ENCODE measurements at regions not wholly inside any gene's neighbourhood (a gene's known extent, or its start where the extent isn't known, plus 50 kb on each side); places are given as distances from the start of the nearest gene placed in this dataset.

- Histone ChIP-seq H3K36me3 (ENCODE audit: control insufficient read depth, insufficient read depth, low read length) (no peaks in the 10 kb centered on the region), H3K23ac (ENCODE audit: low read depth, low read length) (no peak overlapping the region), H3K4me1 (ENCODE audit: control insufficient read depth, insufficient read depth, low read length) (no peaks in the 10 kb centered on the region), H2BK5ac (ENCODE audit: low read depth, low read length, poor library complexity, severe bottlenecking) (no peak overlapping the region), H2AK5ac (ENCODE audit: low read depth, low read length) (no peak overlapping the region), H3K18ac (ENCODE audit: low read depth, low read length) (no peak overlapping the region), H3K9me3 (ENCODE audit: control insufficient read depth, insufficient read depth, low read length) (0 out of 2 replicates have a peak, but pooled peaks cover 1% of the 10 kb centered on the region), H3K14ac (replicated peaks; ENCODE audit: low read depth, low read length) (no peak overlapping the region), H2BK120ac (ENCODE audit: low read depth, low read length) (no peak overlapping the region), H3K56ac (ENCODE audit: extremely low read depth, insufficient read depth, low read length) (no peak overlapping the region), H3K79me1 (ENCODE audit: low read depth in 1 of 2, low read length in 2 of 2) (no peaks in the 10 kb centered on the region), H4K91ac (ENCODE audit: insufficient read depth, low read depth, low read length) (no peak overlapping the region), H3K4me3 (ENCODE audit: insufficient read depth, low read depth, low read length) (no peak overlapping the region), H3K4me2 (ENCODE audit: low read depth, low read length) (no peak overlapping the region), H4K20me1 (ENCODE audit: insufficient read depth, low read length) (no peaks in the 10 kb centered on the region), H3K27ac (ENCODE audit: insufficient read depth, low read length) (no peak overlapping the region), H3K9me1 (ENCODE audit: insufficient read depth, low read length) (no peaks in the 10 kb centered on the region), H3K4ac (ENCODE audit: low read depth, low read length) (no peak overlapping the region), H2BK20ac (ENCODE audit: low read depth, low read length) (no peak overlapping the region), H3K9ac (ENCODE audit: low read depth, low read length) (no peak overlapping the region), H2AK9ac (replicated peaks; ENCODE audit: low read depth, low read length, poor library complexity) (no peak overlapping the region), H2AFZ (replicated peaks; ENCODE audit: low read length, poor library complexity) (no peak overlapping the region), H3K27me3 (ENCODE audit: control insufficient read depth, insufficient read depth, low read length) (no peaks in the 10 kb centered on the region), H2BK15ac (ENCODE audit: low read depth, low read length) (no peak overlapping the region), H4K5ac (ENCODE audit: low read depth, low read length) (no peak overlapping the region), H4K8ac (ENCODE audit: low read depth in 2 of 2, low read length in 2 of 2) (no peak overlapping the region)
- dilution Hi-C loops (cut with HindIII; ENCODE audit: low sequenced_read_pairs, unreplicated experiment) (no loop called here), in situ Hi-C loops (cut with MboI; ENCODE audit: low sequenced_read_pairs) (no loop called here), intact Hi-C loops (cut with micrococcal nuclease) (no loop called here)
- WGBS, 2 experiments (ENCODE audit: extremely low coverage in 2 of 2, insufficient read length in 1 of 2): no CpG with 5 or more reads among the region's 5 CpGs
- CTCF ChIA-PET: no interaction called here
- no peak for ATAC-seq (ENCODE audit: low read depth)
- no TSS peak for BruUV-seq (replicated peaks)
- POLR2A ChIA-PET (ENCODE audit: unreplicated experiment): no interaction called here
- TF ChIP-seq NFE2L2 (IDR thresholded peaks at IDR 0.05; ENCODE audit: low read depth, low read length) (no peak), MXI1 (IDR thresholded peaks at IDR 0.05; ENCODE audit: borderline replicate concordance, low read depth, low read length) (no peak), CTCF (conservative IDR thresholded peaks at IDR 0.05; ENCODE audit: low read depth, low read length) (no peak), USF2 (IDR thresholded peaks at IDR 0.05; ENCODE audit: low read depth, low read length) (no peak), ELK1 (IDR thresholded peaks at IDR 0.05; ENCODE audit: borderline replicate concordance, low read depth, low read length) (no peak), CEBPB (IDR thresholded peaks at IDR 0.05; ENCODE audit: low read depth, low read length) (no peak), RCOR1 (IDR thresholded peaks at IDR 0.05; ENCODE audit: insufficient replicate concordance, low read length) (no peak), BHLHE40 (IDR thresholded peaks at IDR 0.05; ENCODE audit: low read depth, low read length) (no peak), MAZ (IDR thresholded peaks at IDR 0.05; ENCODE audit: borderline replicate concordance, low read depth, low read length) (no peak), SMC3 (IDR thresholded peaks at IDR 0.05; ENCODE audit: low read depth, low read length) (no peak), CHD1 (IDR thresholded peaks at IDR 0.05; ENCODE audit: low read depth, low read length) (no peak), POLR2A (IDR thresholded peaks at IDR 0.05; ENCODE audit: low read depth, low read length) (no peak), RAD21 (IDR thresholded peaks at IDR 0.05; ENCODE audit: low read length) (no peak), FOS (IDR thresholded peaks at IDR 0.05; ENCODE audit: low read depth, low read length) (no peak), MAFK (IDR thresholded peaks at IDR 0.05; ENCODE audit: low read depth, low read length) (no peak), RFX5 (IDR thresholded peaks at IDR 0.05; ENCODE audit: low read depth, low read length) (no peak)
- DNase-seq: no peak
Observed at GRCh38 chr2:22729466-22729865, 655.5 kb upstream of the KLHL29 start.

Data from IMR-90 (cell line).